GM12878 (cell line): ENCODE measurements at regions not wholly inside any gene's neighbourhood (a gene's known extent, or its start where the extent isn't known, plus 50 kb on each side); places are given as distances from the start of the nearest gene placed in this dataset.

Experiments
- ATAC-seq: fragments of 200-7000 bp; cut with Tn5 transposase; 3 replicates; pipeline ENCODE4 v1.9.1; 2020; ENCODE audit warnings: mild to moderate bottlenecking, moderate library complexity
- BruUV-seq: library from RNA; stranded (reverse); fragments of 400-500 nt; replicated peaks from 2 replicates; lab custom pipeline; 2021; lab: Mats Ljungman, UMichigan
- CTCF ChIA-PET: fragments of 300-600 bp; sonication (Branson Sonifier 250); formaldehyde crosslinking; extraction: SDS; loops from one replicate; lab custom pipeline; 2021; ENCODE audit warnings: inconsistent platforms; lab: Yijun Ruan, JAX
- POLR2A ChIA-PET: fragments of 350-600 bp; formaldehyde crosslinking; extraction: SDS; loops from one replicate; lab custom pipeline; 2021; ENCODE audit warnings: inconsistent platforms; lab: Charles Lee
- RAD21 ChIA-PET: fragments of 300-600 bp; sonication (Branson Sonifier 250); formaldehyde crosslinking; loops from one replicate; lab custom pipeline; 2023; ENCODE audit warnings: antibody characterized with exemption; ENCODE audit not compliant: unreplicated experiment; lab: Charles Lee
- SMC1A ChIA-PET: fragments of 300-600 bp; sonication (Branson Sonifier 250); formaldehyde crosslinking; loops from one replicate; lab custom pipeline; 2023; ENCODE audit not compliant: unreplicated experiment, uncharacterized antibody; lab: Charles Lee
- DNase-seq: peaks from one replicate; pipeline ENCODE4 v3.0.0-alpha.2; 2011; ENCODE audit warnings: low read depth, low spot score
- FAIRE-seq: peaks from 3 replicates; lab custom pipeline; 2011; peaks lifted over from hg19 to GRCh38; lab: Jason Lieb, UNC
- H2AFZ ChIP-seq: 2 replicates; pipeline ENCODE4 v1.6.0; 2011; ENCODE audit warnings: low read depth, low read length, control low read depth; ENCODE audit not compliant: control insufficient read depth
- H3K27ac ChIP-seq: 2 replicates; pipeline ENCODE4 v1.5.1; 2011; ENCODE audit warnings: control low read depth; ENCODE audit not compliant: control insufficient read depth, insufficient read depth
- H3K27me3 ChIP-seq, 2 experiments: replicated peaks in 1 of 2; 2 replicates each; pipeline versions ENCODE4 v1.6.0 to v1.6.1; 2011; ENCODE audit warnings: low read length in 1 of 2; ENCODE audit not compliant: control insufficient read depth in 2 of 2, insufficient read depth in 2 of 2
- H3K36me3 ChIP-seq, 2 experiments: 2 replicates each; pipeline ENCODE4 v1.5.1; 2011; ENCODE audit warnings: low read length in 1 of 2; ENCODE audit not compliant: control insufficient read depth in 2 of 2, insufficient read depth in 2 of 2
- H3K4me1 ChIP-seq: 2 replicates; pipeline ENCODE4 v1.6.1; 2011; ENCODE audit warnings: mild to moderate bottlenecking, low read length, moderate library complexity, mixed read lengths; ENCODE audit not compliant: control insufficient read depth, insufficient read depth
- H3K4me2 ChIP-seq: 2 replicates; pipeline ENCODE4 v1.6.0; 2011; ENCODE audit warnings: control low read depth; ENCODE audit not compliant: control insufficient read depth, insufficient read depth
- H3K4me3 ChIP-seq: fragments of 200-600 bp; sonication (generic); 2 replicates; pipeline ENCODE4 v1.5.1; 2016
- H3K79me2 ChIP-seq: 2 replicates; pipeline ENCODE4 v1.6.0; 2011; ENCODE audit warnings: low read length; ENCODE audit not compliant: control insufficient read depth, insufficient read depth
- H3K9ac ChIP-seq: 2 replicates; pipeline ENCODE4 v1.8.0; 2011; ENCODE audit warnings: low read length, control low read depth, mixed read lengths; ENCODE audit not compliant: control insufficient read depth, insufficient read depth
- H3K9me3 ChIP-seq: replicated peaks from 3 replicates; pipeline ENCODE4 v1.5.1; 2011; ENCODE audit warnings: mild to moderate bottlenecking, low read length; ENCODE audit not compliant: control insufficient read depth, insufficient read depth
- H4K20me1 ChIP-seq: 2 replicates; pipeline ENCODE4 v1.6.0; 2011; ENCODE audit not compliant: control insufficient read depth, insufficient read depth
- ASH2L ChIP-seq: fragments of 300-600, 200-600 bp; sonication (generic); IDR thresholded peaks from 2 replicates; pipeline ENCODE4 v1.6.1; 2017; ENCODE audit warnings: low read depth, mild to moderate bottlenecking, borderline replicate concordance
- BMI1 ChIP-seq: fragments of 450-650 bp; IDR thresholded peaks from 2 replicates; pipeline ENCODE4 v1.6.1; 2016; ENCODE audit warnings: mild to moderate bottlenecking, moderate library complexity, borderline replicate concordance
- E4F1 ChIP-seq: fragments of 450-650 bp; IDR thresholded peaks from 2 replicates; pipeline ENCODE4 v1.6.1; 2018; ENCODE audit warnings: borderline replicate concordance, mild to moderate bottlenecking; ENCODE audit not compliant: partially characterized antibody
- EP300 ChIP-seq, 2 experiments: fragments of 150-350 bp in 1 of 2; IDR thresholded peaks; 2 replicates each; pipeline ENCODE4 v1.6.1; 2011 to 2012; ENCODE audit warnings: low read depth in 2 of 2, low read length in 2 of 2, borderline replicate concordance in 1 of 2, improper control_type of control experiment in 1 of 2, inconsistent platforms in 1 of 2; ENCODE audit not compliant: control insufficient read depth in 1 of 2
- RBBP5 ChIP-seq: fragments of 200-600 bp; sonication (generic); conservative IDR thresholded peaks from 2 replicates; pipeline ENCODE4 v1.6.1; 2016
- TCF3 ChIP-seq: IDR thresholded peaks from 2 replicates; pipeline ENCODE4 v1.6.1; 2012; ENCODE audit warnings: low read depth, mild to moderate bottlenecking, low read length, borderline replicate concordance; ENCODE audit not compliant: insufficient read depth
- ZBTB11 ChIP-seq: fragments of 450-650 bp; formaldehyde crosslinking; IDR thresholded peaks from 2 replicates; pipeline ENCODE4 v1.5.0; 2022; ENCODE audit warnings: mild to moderate bottlenecking, missing genetic modification characterization
- ZBTB4 ChIP-seq: fragments of 450-650 bp; formaldehyde crosslinking; IDR thresholded peaks from 2 replicates; pipeline ENCODE4 v1.4.0; 2022; ENCODE audit warnings: mild to moderate bottlenecking, moderate library complexity
- ZNF217 ChIP-seq: fragments of 450-650 bp; IDR thresholded peaks from 2 replicates; pipeline ENCODE4 v1.6.1; 2017; ENCODE audit warnings: antibody characterized with exemption, mild to moderate bottlenecking
- WGBS: methylation state at CpG from one replicate; pipeline ENCODE4 v1.1.6; 2016; ENCODE audit warnings: low lambda C conversion rate; ENCODE audit not compliant: insufficient replicate concordance, insufficient coverage; ENCODE audit errors: missing lambda C conversion rate; 5-methylcytosine and 5-hydroxymethylcytosine counted together
- in situ Hi-C: fragments of 300-500 bp; cut with MboI; formaldehyde crosslinking; loops from 9 replicates; pipeline ENCODE4 v1.14.3; 2018; ENCODE audit warnings: mixed read lengths
- intact Hi-C: fragments of 100-400 bp; cut with micrococcal nuclease; formaldehyde crosslinking; loops from one replicate; pipeline ENCODE4 v1.14.2; 2022; ENCODE audit not compliant: unreplicated experiment

- H3K4me2 ChIP-seq = no peak overlapping the region
- H3K9me3 ChIP-seq = no peaks in the 10 kb centered on the region
- 58% methylated on average over 12 of the region's 12 CpGs for WGBS
- CTCF ChIA-PET = interaction anchor here (0.8 kb wide), 2 partner anchors 13 to 468 kb away, joined by 3 read pairs; no protein-coding TSS in a partner anchor
- no peak for FAIRE-seq
- no peak for ATAC-seq
- H3K36me3 ChIP-seq = no peaks in the 10 kb centered on the region
- in situ Hi-C loops (no loop called here), intact Hi-C loops (no loop called here)
- no peaks in the 10 kb centered on the region for H3K4me1 ChIP-seq
- no TSS peak for BruUV-seq
- RAD21 ChIA-PET = no interaction called here
- no peak for DNase-seq
- H3K27me3 ChIP-seq = peaks cover 0 to 2% of the 10 kb centered on the region in 2 experiments; a peak in 2 of 4 replicates
- H3K27ac ChIP-seq = no peak overlapping the region
- H3K4me3 ChIP-seq = no peak overlapping the region
- H3K9ac ChIP-seq = no peak overlapping the region
- no peaks in the 10 kb centered on the region for H3K79me2 ChIP-seq
- H4K20me1 ChIP-seq = no peaks in the 10 kb centered on the region
- SMC1A ChIA-PET = no interaction called here
- POLR2A ChIA-PET = no interaction called here
- H2AFZ ChIP-seq = no peak overlapping the region
- no peak for TF ChIP-seq ZBTB4
- TF ChIP-seq ZBTB11 (CRISPR knock-in tag) = no peak
- TF ChIP-seq ASH2L = no peak
- TF ChIP-seq E4F1 = no peak
- TF ChIP-seq BMI1 = no peak
- no peak for TF ChIP-seq RBBP5
- no peak for TF ChIP-seq TCF3
- no peak for TF ChIP-seq ZNF217
- TF ChIP-seq EP300 (IDR thresholded peaks at IDR 0.05; ENCODE audit: borderline replicate concordance in 1 of 2, control insufficient read depth in 1 of 2, low read depth in 2 of 2, low read length in 2 of 2) = no peak
Measured at GRCh38 chr9:113741886-113742854, 133.9 kb upstream of the ZNF618 start.
